ENCODE measurements at regions not wholly inside any gene's neighbourhood (a gene's known extent, or its start where the extent isn't known, plus 50 kb on each side); places are given as distances from the start of the nearest gene placed in this dataset.

GRCh38 chr15:70241561-70242320, 144.0 kb upstream of the TLE3 start:
- Histone ChIP-seq H3K4me3 (ENCODE audit: low read length in 3 of 3) (no peak overlapping the region), H3K9me3 (ENCODE audit: control insufficient read depth in 3 of 3, low read length in 3 of 3) (no peaks in the 10 kb centered on the region), H3K4me1 (ENCODE audit: control insufficient read depth in 3 of 3, insufficient read depth in 3 of 3, low read length in 3 of 3) (peaks cover 2 to 7% (median 4%) of the 10 kb centered on the region in 3 donors), H3K27ac (ENCODE audit: low read depth, low read length) (no peak overlapping the region), H3K27me3 (ENCODE audit: control insufficient read depth in 3 of 3, insufficient read depth in 3 of 3, low read length in 3 of 3) (peaks cover 3 to 10% (median 4%) of the 10 kb centered on the region in 3 donors), H3K9ac (ENCODE audit: low read depth in 1 of 3, low read length in 3 of 3) (no peak overlapping the region), H3K36me3 (ENCODE audit: control insufficient read depth in 3 of 3, insufficient read depth in 3 of 3, low read length in 3 of 3) (no peaks in the 10 kb centered on the region)

- H3K9me3 ChIP-seq (ENCODE audit: control insufficient read depth in 3 of 3, low read length in 3 of 3): no peaks in the 10 kb centered on the region
- no peak overlapping the region for H3K27ac ChIP-seq (ENCODE audit: low read depth, low read length)
- peaks cover 0 to 4% (median 0%) of the 10 kb centered on the region in 3 donors for H3K4me1 ChIP-seq (ENCODE audit: control insufficient read depth in 3 of 3, insufficient read depth in 3 of 3, low read length in 3 of 3)
- H3K4me3 ChIP-seq (ENCODE audit: low read length in 3 of 3): no peak overlapping the region
- H3K9ac ChIP-seq (ENCODE audit: low read depth in 1 of 3, low read length in 3 of 3): no peak overlapping the region
- H3K27me3 ChIP-seq (ENCODE audit: control insufficient read depth in 3 of 3, insufficient read depth in 3 of 3, low read length in 3 of 3): peaks cover 3 to 10% (median 4%) of the 10 kb centered on the region in 3 donors
- no peaks in the 10 kb centered on the region for H3K36me3 ChIP-seq (ENCODE audit: control insufficient read depth in 3 of 3, insufficient read depth in 3 of 3, low read length in 3 of 3)
Measured at GRCh38 chr15:70240820-70241430, 143.2 kb upstream of the TLE3 start.

GRCh38 chr15:70240082-70240481, 142.4 kb upstream of the TLE3 start:
- peaks cover 3 to 10% (median 4%) of the 10 kb centered on the region in 3 donors for H3K27me3 ChIP-seq (ENCODE audit: control insufficient read depth in 3 of 3, insufficient read depth in 3 of 3, low read length in 3 of 3)
- H3K9me3 ChIP-seq (ENCODE audit: control insufficient read depth in 3 of 3, low read length in 3 of 3): no peaks in the 10 kb centered on the region
- no peaks in the 10 kb centered on the region for H3K36me3 ChIP-seq (ENCODE audit: control insufficient read depth in 3 of 3, insufficient read depth in 3 of 3, low read length in 3 of 3)
- no peak overlapping the region for H3K9ac ChIP-seq (ENCODE audit: low read depth in 1 of 3, low read length in 3 of 3)
- H3K27ac ChIP-seq (ENCODE audit: low read depth, low read length): no peak overlapping the region
- H3K4me1 ChIP-seq (ENCODE audit: control insufficient read depth in 3 of 3, insufficient read depth in 3 of 3, low read length in 3 of 3): peaks cover 0 to 4% (median 0%) of the 10 kb centered on the region in 3 donors
- no peak overlapping the region for H3K4me3 ChIP-seq (ENCODE audit: low read length in 3 of 3)

GRCh38 chr15:70238917-70239316, 141.2 kb upstream of the TLE3 start:
- Histone ChIP-seq H3K36me3 (ENCODE audit: control insufficient read depth in 3 of 3, insufficient read depth in 3 of 3, low read length in 3 of 3) (no peaks in the 10 kb centered on the region), H3K4me1 (ENCODE audit: control insufficient read depth in 3 of 3, insufficient read depth in 3 of 3, low read length in 3 of 3) (peaks cover 0 to 4% (median 0%) of the 10 kb centered on the region in 3 donors), H3K9me3 (ENCODE audit: control insufficient read depth in 3 of 3, low read length in 3 of 3) (no peaks in the 10 kb centered on the region), H3K4me3 (ENCODE audit: low read length in 3 of 3) (no peak overlapping the region), H3K9ac (ENCODE audit: low read depth in 1 of 3, low read length in 3 of 3) (no peak overlapping the region), H3K27me3 (ENCODE audit: control insufficient read depth in 3 of 3, insufficient read depth in 3 of 3, low read length in 3 of 3) (peaks cover 3 to 10% (median 4%) of the 10 kb centered on the region in 3 donors), H3K27ac (ENCODE audit: low read depth, low read length) (no peak overlapping the region)

GRCh38 chr15:70237626-70238025, 139.9 kb upstream of the TLE3 start:
- no peaks in the 10 kb centered on the region for H3K36me3 ChIP-seq (ENCODE audit: control insufficient read depth in 3 of 3, insufficient read depth in 3 of 3, low read length in 3 of 3)
- H3K9ac ChIP-seq (ENCODE audit: low read depth in 1 of 3, low read length in 3 of 3): no peak overlapping the region
- peaks cover 3 to 10% (median 4%) of the 10 kb centered on the region in 3 donors for H3K27me3 ChIP-seq (ENCODE audit: control insufficient read depth in 3 of 3, insufficient read depth in 3 of 3, low read length in 3 of 3)
- no peaks in the 10 kb centered on the region for H3K9me3 ChIP-seq (ENCODE audit: control insufficient read depth in 3 of 3, low read length in 3 of 3)
- H3K27ac ChIP-seq (ENCODE audit: low read depth, low read length): no peak overlapping the region
- H3K4me3 ChIP-seq (ENCODE audit: low read length in 3 of 3): no peak overlapping the region
- peaks cover 0 to 4% (median 0%) of the 10 kb centered on the region in 3 donors for H3K4me1 ChIP-seq (ENCODE audit: control insufficient read depth in 3 of 3, insufficient read depth in 3 of 3, low read length in 3 of 3)

- no peaks in the 10 kb centered on the region for H3K36me3 ChIP-seq (ENCODE audit: control insufficient read depth in 3 of 3, insufficient read depth in 3 of 3, low read length in 3 of 3)
- no peak overlapping the region for H3K9ac ChIP-seq (ENCODE audit: low read depth in 1 of 3, low read length in 3 of 3)
- H3K4me3 ChIP-seq (ENCODE audit: low read length in 3 of 3): no peak overlapping the region
- peaks cover 0 to 4% (median 0%) of the 10 kb centered on the region in 3 donors for H3K4me1 ChIP-seq (ENCODE audit: control insufficient read depth in 3 of 3, insufficient read depth in 3 of 3, low read length in 3 of 3)
- H3K27ac ChIP-seq (ENCODE audit: low read depth, low read length): no peak overlapping the region
- H3K27me3 ChIP-seq (ENCODE audit: control insufficient read depth in 3 of 3, insufficient read depth in 3 of 3, low read length in 3 of 3): peaks cover 0 to 4% (median 3%) of the 10 kb centered on the region in 3 donors
- H3K9me3 ChIP-seq (ENCODE audit: control insufficient read depth in 3 of 3, low read length in 3 of 3): peaks cover 0 to 4% (median 0%) of the 10 kb centered on the region in 3 donors
Measured at GRCh38 chr15:70236341-70237086, 138.8 kb upstream of the TLE3 start.

- H3K9ac ChIP-seq (ENCODE audit: low read depth in 1 of 3, low read length in 3 of 3): no peak overlapping the region
- H3K4me1 ChIP-seq (ENCODE audit: control insufficient read depth in 3 of 3, insufficient read depth in 3 of 3, low read length in 3 of 3): peaks cover 0 to 4% (median 0%) of the 10 kb centered on the region in 3 donors
- H3K4me3 ChIP-seq (ENCODE audit: low read length in 3 of 3): no peak overlapping the region
- no peak overlapping the region for H3K27ac ChIP-seq (ENCODE audit: low read depth, low read length)
- no peaks in the 10 kb centered on the region for H3K27me3 ChIP-seq (ENCODE audit: control insufficient read depth in 3 of 3, insufficient read depth in 3 of 3, low read length in 3 of 3)
- H3K36me3 ChIP-seq (ENCODE audit: control insufficient read depth in 3 of 3, insufficient read depth in 3 of 3, low read length in 3 of 3): no peaks in the 10 kb centered on the region
- H3K9me3 ChIP-seq (ENCODE audit: control insufficient read depth in 3 of 3, low read length in 3 of 3): peaks cover 0 to 6% (median 0%) of the 10 kb centered on the region in 3 donors
Measured at GRCh38 chr15:70235347-70235746, 137.6 kb upstream of the TLE3 start.

- no peak overlapping the region for H3K9ac ChIP-seq (ENCODE audit: low read depth in 1 of 3, low read length in 3 of 3)
- H3K36me3 ChIP-seq (ENCODE audit: control insufficient read depth in 3 of 3, insufficient read depth in 3 of 3, low read length in 3 of 3): no peaks in the 10 kb centered on the region
- no peaks in the 10 kb centered on the region for H3K27me3 ChIP-seq (ENCODE audit: control insufficient read depth in 3 of 3, insufficient read depth in 3 of 3, low read length in 3 of 3)
- H3K4me3 ChIP-seq (ENCODE audit: low read length in 3 of 3): no peak overlapping the region
- H3K4me1 ChIP-seq (ENCODE audit: control insufficient read depth in 3 of 3, insufficient read depth in 3 of 3, low read length in 3 of 3): peaks cover 0 to 4% (median 0%) of the 10 kb centered on the region in 3 donors
- H3K9me3 ChIP-seq (ENCODE audit: control insufficient read depth in 3 of 3, low read length in 3 of 3): peaks cover 0 to 6% (median 0%) of the 10 kb centered on the region in 3 donors
- H3K27ac ChIP-seq (ENCODE audit: low read depth, low read length): no peak overlapping the region
Measured at GRCh38 chr15:70234256-70234905, 136.7 kb upstream of the TLE3 start.

GRCh38 chr15:70231484-70231883, 133.8 kb upstream of the TLE3 start:
- Histone ChIP-seq H3K27me3 (ENCODE audit: control insufficient read depth in 3 of 3, insufficient read depth in 3 of 3, low read length in 3 of 3) (no peaks in the 10 kb centered on the region), H3K27ac (ENCODE audit: low read depth, low read length) (no peak overlapping the region), H3K36me3 (ENCODE audit: control insufficient read depth in 3 of 3, insufficient read depth in 3 of 3, low read length in 3 of 3) (no peaks in the 10 kb centered on the region), H3K9ac (ENCODE audit: low read depth in 1 of 3, low read length in 3 of 3) (no peak overlapping the region), H3K9me3 (ENCODE audit: control insufficient read depth in 3 of 3, low read length in 3 of 3) (peaks cover 0 to 6% (median 0%) of the 10 kb centered on the region in 3 donors), H3K4me3 (ENCODE audit: low read length in 3 of 3) (no peak overlapping the region), H3K4me1 (ENCODE audit: control insufficient read depth in 3 of 3, insufficient read depth in 3 of 3, low read length in 3 of 3) (no peaks in the 10 kb centered on the region)

Measured in skeletal muscle tissue (tissue), 3 donors.